Islet of Langerhans (tissue), 1 donor: ENCODE measurements at regions not wholly inside any gene's neighbourhood (a gene's known extent, or its start where the extent isn't known, plus 50 kb on each side); places are given as distances from the start of the nearest gene placed in this dataset.

ENCODE experiments used
- FAIRE-seq: peaks from one replicate; lab custom pipeline; 2011; peaks lifted over from hg19 to GRCh38; lab: Jason Lieb, UNC

DNA sequence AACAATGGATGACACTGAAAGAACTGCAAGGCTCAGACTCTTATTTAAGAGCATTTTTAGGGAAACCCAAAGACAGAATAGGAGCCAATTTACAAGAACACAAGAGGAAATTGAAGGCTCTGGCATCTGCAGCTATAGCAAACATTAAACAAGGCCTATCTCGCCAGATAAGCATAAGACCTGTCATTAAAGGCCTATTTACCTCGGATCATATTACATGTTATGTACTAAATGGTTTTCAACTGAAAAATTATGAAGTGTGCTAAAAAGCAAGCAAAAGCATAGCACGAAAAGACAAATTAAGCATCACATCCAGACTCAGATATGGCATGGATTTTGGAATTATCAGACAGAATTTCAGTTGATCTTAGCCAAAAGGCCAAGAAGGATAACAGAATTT is 617.1 kb downstream of the SQOR start:
- FAIRE-seq, result no peak

- no peak for FAIRE-seq
These were observed 623.2 kb downstream of the SQOR start for GRCh38 chr15:46258056-46258455.

DNA sequence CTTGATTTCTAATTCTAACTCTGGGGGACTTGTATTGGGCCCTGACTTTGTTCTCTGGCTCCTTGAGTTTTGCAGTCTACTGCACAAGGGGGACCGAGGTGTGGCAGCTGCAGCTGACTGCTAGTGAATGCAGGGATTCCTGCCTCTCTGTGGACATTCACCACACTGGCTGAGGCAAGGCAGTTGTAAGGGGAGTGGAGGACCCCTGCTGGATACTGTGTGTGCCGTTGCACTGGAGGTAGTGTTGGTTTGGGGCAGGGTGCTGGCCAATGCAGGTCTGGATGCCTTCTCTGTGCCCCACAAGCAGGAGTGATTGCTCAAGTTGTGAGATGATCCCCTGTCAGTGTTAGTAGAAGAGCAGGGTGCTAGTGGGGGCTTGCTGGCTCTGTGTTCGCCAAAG is 626.1 kb downstream of the SQOR start:
- no peak for FAIRE-seq

DNA sequence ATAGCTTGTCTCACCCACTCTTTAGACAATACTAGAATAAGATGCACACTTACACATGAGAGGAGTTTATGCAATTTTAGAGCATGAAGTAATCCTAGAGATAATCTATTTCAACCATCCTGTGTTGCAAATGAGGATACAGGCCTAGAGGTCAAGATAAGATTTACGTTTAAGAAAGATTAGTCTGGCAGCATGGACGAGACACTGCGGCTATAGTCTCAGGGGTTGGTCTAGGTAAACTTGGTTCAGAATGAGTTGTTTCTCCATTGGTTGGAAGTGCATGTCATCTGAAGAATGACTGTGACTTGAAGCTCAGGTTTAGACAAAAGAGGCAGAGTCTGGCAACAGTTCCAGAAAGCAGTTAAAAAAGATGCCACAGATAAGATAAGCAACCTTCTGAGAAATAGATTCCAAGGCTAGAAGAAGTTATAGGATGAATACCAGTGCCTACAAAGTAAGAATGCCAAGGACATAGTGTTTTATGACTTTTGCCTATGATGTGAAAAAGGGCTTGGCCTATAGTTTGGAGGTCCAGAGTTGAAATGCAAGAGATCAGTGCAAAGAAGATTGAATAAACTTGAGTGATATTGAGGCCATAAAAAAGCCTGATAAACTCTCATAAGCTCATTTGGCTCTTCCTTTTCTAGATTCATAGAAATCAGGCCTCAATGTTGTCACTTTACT is 631.0 kb downstream of the SQOR start:
- FAIRE-seq, result no peak

DNA sequence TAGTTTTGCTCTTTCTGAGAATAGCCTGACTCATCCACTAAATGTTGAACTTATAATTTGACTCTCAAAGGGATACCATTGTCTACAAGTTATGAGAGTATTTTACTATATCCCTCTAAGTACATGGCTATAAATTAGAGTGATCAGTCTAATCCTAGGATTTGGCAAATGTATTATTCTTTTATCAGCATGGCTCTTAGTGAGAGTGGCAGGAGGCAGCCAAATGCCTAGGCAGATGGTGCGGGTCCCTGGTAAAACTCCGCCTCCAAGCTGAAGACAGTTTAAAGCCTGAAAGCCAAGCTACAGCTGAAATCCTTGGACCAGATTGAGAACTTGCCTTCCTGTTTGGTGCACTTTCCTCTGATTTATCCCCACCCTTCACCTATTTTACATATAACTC is 631.8 kb downstream of the SQOR start:
- no peak for FAIRE-seq

- no peak for FAIRE-seq
These were observed 635.8 kb downstream of the SQOR start for GRCh38 chr15:46270481-46271147.

GRCh38 chr15:46275701-46276100 is 640.9 kb downstream of the SQOR start:
- FAIRE-seq, result no peak

DNA sequence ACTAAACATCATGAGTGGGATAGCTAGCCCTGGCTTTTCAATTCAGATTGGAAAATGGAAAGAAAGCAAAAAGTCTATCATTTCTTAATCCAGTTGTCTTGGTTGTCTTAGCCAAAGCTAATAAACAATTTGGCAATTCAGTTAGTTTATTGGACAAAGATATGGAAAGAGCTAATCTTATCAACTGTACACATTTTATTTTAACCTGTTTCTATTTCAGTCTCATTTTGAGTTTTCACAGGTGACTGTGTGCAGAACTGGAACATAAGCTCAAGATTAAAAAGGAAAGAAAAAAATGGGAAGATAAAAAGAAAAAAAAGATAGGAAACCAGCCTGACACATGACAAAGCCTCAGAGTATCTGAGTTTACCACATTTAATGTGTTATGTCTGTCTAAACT is 642.6 kb downstream of the SQOR start:
- FAIRE-seq, result no peak

DNA sequence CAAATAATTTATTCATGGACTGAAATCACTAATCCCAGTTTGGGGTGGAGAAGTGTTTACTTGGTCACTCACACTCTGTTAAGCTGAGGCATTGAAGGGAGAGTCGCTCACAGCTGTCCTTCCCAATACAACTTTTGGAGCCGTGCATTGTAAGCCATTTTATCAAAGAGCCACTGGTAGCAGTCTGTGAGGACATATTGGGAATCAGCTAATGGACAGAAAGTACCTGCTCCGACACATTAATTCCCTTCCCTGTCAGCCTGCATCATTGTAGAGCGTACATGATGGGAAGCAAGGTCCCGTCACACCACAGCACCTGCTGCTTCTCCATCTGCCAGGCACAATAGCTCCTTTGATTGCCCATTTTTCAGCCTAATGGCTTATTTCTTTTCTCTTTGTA is 643.2 kb downstream of the SQOR start:
- FAIRE-seq, result no peak

DNA sequence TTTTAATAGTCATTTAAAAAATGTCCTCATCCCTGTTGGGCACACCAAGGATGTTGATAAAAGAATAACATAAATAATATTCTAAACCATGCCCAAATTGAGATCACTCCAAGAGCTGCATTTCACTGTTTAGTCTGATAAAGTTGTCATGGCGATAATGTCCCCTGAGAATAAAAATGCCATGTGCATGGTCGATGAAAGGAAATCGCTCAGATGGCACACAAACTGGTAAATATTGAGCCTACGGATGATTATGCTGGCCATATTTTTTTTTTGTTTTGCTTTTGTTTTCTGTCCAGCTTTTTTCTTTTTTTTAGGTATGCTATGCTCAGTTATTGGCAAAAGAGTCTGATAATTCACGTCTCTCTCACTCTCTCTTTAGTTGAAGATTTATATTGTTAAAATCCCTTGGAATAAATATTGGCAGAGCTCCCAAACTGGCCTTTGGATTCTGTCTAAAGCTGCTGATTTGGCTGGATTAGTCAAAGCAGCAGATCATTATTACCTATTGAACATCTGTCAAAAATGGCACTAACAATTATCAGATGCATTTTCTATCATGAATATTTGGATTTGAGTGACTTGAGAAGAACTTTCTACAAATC is 643.8 kb downstream of the SQOR start:
- FAIRE-seq, result no peak

- no peak for FAIRE-seq
These were observed 646.1 kb downstream of the SQOR start for GRCh38 chr15:46280762-46281542.

- no peak for FAIRE-seq
These were observed 658.7 kb downstream of the SQOR start for GRCh38 chr15:46293550-46293949.

GRCh38 chr15:46296002-46296401 is 661.2 kb downstream of the SQOR start:
- no peak for FAIRE-seq

GRCh38 chr15:46296797-46297196 is 662.0 kb downstream of the SQOR start:
- FAIRE-seq, result no peak

GRCh38 chr15:46297766-46298165 is 662.9 kb downstream of the SQOR start:
- FAIRE-seq, result no peak

- FAIRE-seq, result no peak
These were observed 665.9 kb downstream of the SQOR start for GRCh38 chr15:46300716-46301115.

GRCh38 chr15:46301291-46301690 is 666.5 kb downstream of the SQOR start:
- no peak for FAIRE-seq

DNA sequence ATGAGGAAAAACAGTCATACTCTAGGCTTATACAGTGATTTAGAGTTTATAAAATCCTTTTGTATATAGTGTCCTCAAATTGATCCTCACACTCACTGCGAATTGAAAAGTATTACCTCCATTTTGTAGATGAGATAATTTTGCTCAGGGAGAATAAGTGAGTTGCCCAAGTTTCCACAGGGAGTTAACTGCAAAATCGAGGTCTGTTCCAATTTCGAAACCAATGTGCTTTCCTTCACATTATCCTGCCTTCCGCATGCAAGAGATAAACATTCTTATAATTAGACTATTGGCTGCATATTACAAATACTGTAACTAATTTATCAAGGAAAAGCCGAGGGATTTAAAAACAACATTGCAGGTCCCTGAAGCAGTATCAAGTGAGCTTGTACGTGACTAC is 667.0 kb downstream of the SQOR start:
- FAIRE-seq, result no peak

DNA sequence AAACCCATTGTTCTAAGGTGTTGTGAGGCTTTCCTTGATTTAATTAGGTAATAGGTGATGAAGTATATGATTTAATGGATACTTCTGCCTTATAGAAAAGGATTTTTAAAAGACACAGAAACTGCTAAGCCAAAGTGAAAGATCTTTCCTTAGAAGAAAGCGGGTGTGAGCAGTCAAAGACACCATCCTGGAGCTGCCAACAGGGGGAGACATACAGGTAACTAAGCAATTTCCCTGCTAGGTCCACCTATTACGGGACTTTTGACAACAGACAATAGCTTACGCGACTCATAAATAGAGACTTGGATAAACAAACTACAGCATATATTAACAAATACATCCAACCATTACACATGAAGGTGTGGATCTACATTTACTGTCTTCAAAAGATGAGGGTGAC is 669.5 kb downstream of the SQOR start:
- no peak for FAIRE-seq

DNA sequence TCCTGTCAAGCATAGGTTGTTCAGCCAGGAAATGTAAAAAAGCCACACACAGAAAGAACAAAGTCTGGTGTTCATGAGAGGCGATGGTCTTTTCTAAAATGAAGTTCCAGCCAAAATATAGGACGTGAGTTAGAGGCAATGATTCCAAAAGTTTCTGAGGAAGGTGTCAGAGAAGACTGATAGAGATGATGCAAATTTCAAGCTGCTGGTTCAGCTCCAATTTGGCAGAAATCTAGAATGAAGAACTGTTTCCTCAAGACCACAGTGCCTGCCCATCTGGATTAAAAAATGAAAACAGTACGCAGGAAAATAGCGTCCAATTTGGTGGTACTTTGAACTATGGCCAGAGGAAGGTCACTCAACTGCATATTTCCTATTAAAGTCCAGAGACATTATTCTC is 672.9 kb downstream of the SQOR start:
- no peak for FAIRE-seq

DNA sequence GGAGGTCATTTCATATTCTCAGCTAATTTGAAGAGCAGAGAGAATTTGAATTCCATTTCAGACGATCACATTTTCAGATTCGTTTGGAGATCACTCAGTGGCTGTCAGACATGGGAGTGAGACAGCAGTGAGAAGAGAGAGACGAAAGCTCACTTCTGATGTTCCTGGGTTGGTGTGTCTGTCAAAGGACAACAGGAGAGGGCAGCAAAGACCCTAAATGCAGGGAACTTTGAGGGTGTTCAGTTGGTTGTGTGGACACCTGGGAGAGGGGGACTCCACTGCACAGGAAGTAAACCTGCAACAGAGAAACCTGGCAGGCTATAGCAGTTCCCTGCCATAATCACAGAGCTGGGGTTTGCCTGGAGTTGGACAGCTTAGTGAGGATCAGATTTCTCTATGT is 675.1 kb downstream of the SQOR start:
- no peak for FAIRE-seq

GRCh38 chr15:46312133-46312740 is 677.4 kb downstream of the SQOR start:
- FAIRE-seq, result peak; percentile 95

DNA sequence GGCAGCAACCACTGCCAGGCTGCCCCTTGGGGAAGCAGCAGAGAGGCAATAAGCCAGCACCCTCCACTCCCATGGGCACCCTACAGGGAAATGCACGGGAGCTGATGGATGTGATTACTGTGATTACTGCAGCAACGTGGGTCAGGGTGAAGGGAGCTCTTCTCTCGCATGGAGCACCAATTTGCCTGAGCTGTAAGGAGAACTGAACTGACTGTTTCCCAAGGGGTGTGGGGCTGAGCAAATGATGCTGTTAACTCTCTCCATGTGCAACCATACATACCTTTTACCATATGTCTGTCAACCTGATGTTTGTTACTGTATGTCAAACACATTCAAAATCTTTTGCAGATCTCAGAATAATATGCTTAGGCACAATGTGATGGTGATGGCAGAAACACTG is 680.6 kb downstream of the SQOR start:
- FAIRE-seq, result no peak
